ENCODE measurements at regions not wholly inside any gene's neighbourhood (a gene's known extent, or its start where the extent isn't known, plus 50 kb on each side); places are given as distances from the start of the nearest gene placed in this dataset.

- no peaks in the 10 kb centered on the region for H3K9me3 ChIP-seq (replicated peaks in 1 of 3)
- H3K4me3 ChIP-seq = no peak overlapping the region
- TF ChIP-seq CTCF (IDR thresholded peaks at IDR 0.05) (no peak), POLR2A (IDR thresholded peaks at IDR 0.05) (no peak)
- no peaks in the 10 kb centered on the region for H3K4me1 ChIP-seq (replicated peaks in 1 of 2)
- 50 to 81% (median 65%) methylated on average over 1 of the region's 1 CpG for WGBS, 4 donors
- no peak overlapping the region for H3K27ac ChIP-seq
- no peaks in the 10 kb centered on the region for H3K27me3 ChIP-seq
- no peak for DNase-seq
- H3K36me3 ChIP-seq (replicated peaks in 1 of 2) = no peaks in the 10 kb centered on the region
- intact Hi-C loops (cut with DNase I) = no loop called here
Observed at GRCh38 chr5:163363389-163363788, 74.0 kb upstream of the CCNG1 start.

- intact Hi-C loops (cut with DNase I) = no loop called here
- no peaks in the 10 kb centered on the region for H3K4me1 ChIP-seq (replicated peaks in 1 of 2)
- no peak overlapping the region for H3K4me3 ChIP-seq
- no peak overlapping the region for H3K27ac ChIP-seq
- H3K36me3 ChIP-seq (replicated peaks in 1 of 2) = no peaks in the 10 kb centered on the region
- no peak for TF ChIP-seq CTCF (IDR thresholded peaks at IDR 0.05)
- no peak for TF ChIP-seq POLR2A (IDR thresholded peaks at IDR 0.05)
- H3K27me3 ChIP-seq = no peaks in the 10 kb centered on the region
- DNase-seq = no peak
- no peaks in the 10 kb centered on the region for H3K9me3 ChIP-seq (replicated peaks in 1 of 3)
Observed at GRCh38 chr5:163366757-163367156, 70.6 kb upstream of the CCNG1 start.

DNA sequence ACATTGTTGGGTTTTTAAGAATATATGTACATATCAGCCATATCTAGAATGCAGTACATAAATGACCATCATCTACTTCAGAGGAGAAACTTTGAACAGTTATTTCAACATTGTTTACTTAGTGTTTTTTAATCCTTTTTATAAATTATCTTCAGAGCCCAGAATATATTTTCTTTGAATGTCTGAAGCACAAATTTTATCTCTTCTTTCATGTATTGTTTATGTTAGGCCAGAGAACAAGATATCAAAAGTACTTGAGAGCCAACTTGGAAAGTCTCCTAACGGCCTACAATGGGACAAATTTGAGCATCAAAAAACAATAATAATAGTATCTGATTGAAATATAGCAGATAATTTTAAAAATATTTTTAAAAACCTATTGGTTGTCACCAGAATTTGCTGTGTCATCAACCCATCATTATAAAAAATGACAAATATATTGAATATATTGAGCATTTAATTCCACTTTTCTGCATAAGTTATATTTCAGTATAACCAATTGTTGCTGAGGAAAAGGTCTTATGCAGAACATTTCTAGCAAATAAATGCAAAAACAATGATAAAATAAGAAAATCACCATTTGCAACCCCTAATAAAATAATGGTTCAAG, 67.5 kb upstream of the CCNG1 start:
- 37 to 56% (median 44%) methylated on average over 1 of the region's 1 CpG for WGBS, 4 donors
- no peak for TF ChIP-seq POLR2A (IDR thresholded peaks at IDR 0.05)
- TF ChIP-seq CTCF (IDR thresholded peaks at IDR 0.05) = no peak
- intact Hi-C loops (cut with DNase I) = no loop called here

DNA sequence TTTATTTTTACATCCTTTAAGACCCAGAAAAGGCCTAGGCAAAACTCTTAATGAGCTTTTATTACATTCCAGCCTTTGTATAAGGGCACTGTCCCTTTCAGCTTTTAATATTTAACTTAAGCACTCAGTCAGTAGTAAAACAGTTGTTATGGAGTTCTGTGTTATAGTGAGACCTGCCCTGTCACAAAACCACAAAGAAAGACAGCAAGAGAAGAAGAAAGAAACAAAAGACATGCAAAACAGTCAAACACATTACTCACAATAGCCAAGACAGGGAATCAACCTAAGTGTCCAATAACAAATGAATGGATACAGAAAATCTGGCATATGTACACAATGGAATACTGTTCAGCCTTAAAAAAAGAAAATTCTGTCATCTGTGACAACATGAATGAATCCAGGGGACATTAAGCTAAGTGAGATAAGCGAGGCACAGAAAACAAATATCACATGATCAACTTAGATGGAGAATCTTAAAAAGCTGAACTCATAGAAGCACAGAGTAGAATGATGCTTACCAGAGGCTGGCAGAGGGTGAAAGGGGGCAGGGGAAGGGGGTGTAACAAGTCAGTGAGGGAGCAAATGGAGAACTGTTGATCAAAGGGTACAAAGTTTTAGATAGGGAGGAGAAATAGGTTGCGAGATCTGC, 63.8 kb upstream of the CCNG1 start:
- no peaks in the 10 kb centered on the region for H3K4me1 ChIP-seq (replicated peaks in 1 of 2)
- no peaks in the 10 kb centered on the region for H3K36me3 ChIP-seq (replicated peaks in 1 of 2)
- TF ChIP-seq POLR2A (IDR thresholded peaks at IDR 0.05) (no peak), CTCF (IDR thresholded peaks at IDR 0.05) (no peak)
- DNase-seq = no peak
- intact Hi-C loops (cut with DNase I) = no loop called here
- H3K9me3 ChIP-seq (replicated peaks in 1 of 3) = no peaks in the 10 kb centered on the region
- no peaks in the 10 kb centered on the region for H3K27me3 ChIP-seq
- H3K27ac ChIP-seq = no peak overlapping the region
- H3K4me3 ChIP-seq = no peak overlapping the region
- WGBS, 4 donors = 84 to 97% (median 89%) methylated on average over 2 of the region's 2 CpGs

More for the DNA sequence above, 67.5 kb upstream of the CCNG1 start:
- H3K27ac ChIP-seq = no peak overlapping the region
- no peak overlapping the region for H3K4me3 ChIP-seq
- no peaks in the 10 kb centered on the region for H3K9me3 ChIP-seq (replicated peaks in 1 of 3)
- no peaks in the 10 kb centered on the region for H3K27me3 ChIP-seq
- DNase-seq = no peak
- no peaks in the 10 kb centered on the region for H3K4me1 ChIP-seq (replicated peaks in 1 of 2)
- no peaks in the 10 kb centered on the region for H3K36me3 ChIP-seq (replicated peaks in 1 of 2)

All from adrenal gland (tissue), 9 donors.